GM23338 (cell line): ENCODE measurements at regions not wholly inside any gene's neighbourhood (a gene's known extent, or its start where the extent isn't known, plus 50 kb on each side); places are given as distances from the start of the nearest gene placed in this dataset.
A peak's percentile ranks its signal among the peaks of the same experiment; 100 is the strongest.

Experiments
- ATAC-seq: fragments of 200-7000 bp; cut with Tn5 transposase; 3 replicates; pipeline ENCODE4 v1.9.1; 2020
- DNase-seq: peaks from one replicate; pipeline ENCODE4 v3.0.0-alpha.2; 2015; ENCODE audit warnings: low spot score
- H2AFZ ChIP-seq: fragments of 200-600 bp; sonication (generic); 2 replicates; pipeline ENCODE4 v1.8.0; 2016; ENCODE audit warnings: antibody characterized with exemption, mild to moderate bottlenecking, moderate library complexity
- H3F3A ChIP-seq: fragments of 200-600 bp; sonication (generic); replicated peaks from 2 replicates; pipeline ENCODE4 v1.8.0; 2017; ENCODE audit warnings: antibody characterized with exemption, mixed run types, low read depth
- H3K27ac ChIP-seq: fragments of 200-600 bp; sonication (generic); 2 replicates; pipeline ENCODE4 v1.6.1; 2016; ENCODE audit warnings: low read depth
- H3K27me3 ChIP-seq: fragments of 200-600 bp; sonication (generic); 2 replicates; pipeline ENCODE4 v1.8.0; 2016; ENCODE audit warnings: mild to moderate bottlenecking, mixed run types, moderate library complexity; ENCODE audit not compliant: insufficient read depth
- H3K36me3 ChIP-seq: fragments of 200-600 bp; sonication (generic); 2 replicates; pipeline ENCODE4 v1.8.0; 2016; ENCODE audit warnings: mild to moderate bottlenecking; ENCODE audit not compliant: insufficient read depth
- H3K4me1 ChIP-seq: fragments of 200-600 bp; sonication (generic); 2 replicates; pipeline ENCODE4 v1.8.0; 2016; ENCODE audit warnings: mild to moderate bottlenecking, moderate library complexity; ENCODE audit not compliant: insufficient read depth
- H3K4me2 ChIP-seq: fragments of 200-600 bp; sonication (generic); 2 replicates; pipeline ENCODE4 v1.7.1; 2017; ENCODE audit warnings: mixed run types
- H3K4me3 ChIP-seq: fragments of 200-600 bp; sonication (generic); 2 replicates; pipeline ENCODE4 v1.6.1; 2016; ENCODE audit warnings: mixed run types
- H3K79me2 ChIP-seq: fragments of 200-600 bp; sonication (generic); replicated peaks from 2 replicates; pipeline ENCODE4 v1.8.0; 2017; ENCODE audit warnings: mild to moderate bottlenecking; ENCODE audit not compliant: insufficient read depth
- H3K9me2 ChIP-seq: fragments of 200-600 bp; sonication (generic); 2 replicates; pipeline ENCODE4 v1.8.0; 2017; ENCODE audit not compliant: insufficient read depth
- H4K20me1 ChIP-seq: fragments of 200-600 bp; sonication (generic); replicated peaks from 2 replicates; pipeline ENCODE4 v1.8.0; 2017; ENCODE audit warnings: mild to moderate bottlenecking; ENCODE audit not compliant: insufficient read depth
- H3K27ac Mint-ChIP-seq: 2 replicates; pipeline ENCODE4 v1.8.0; 2020; ENCODE audit warnings: inconsistent platforms, mild to moderate bottlenecking, moderate library complexity, mixed read lengths
- H3K27me3 Mint-ChIP-seq: 3 replicates; pipeline ENCODE4 v1.8.0; 2022; ENCODE audit warnings: low read depth, mild to moderate bottlenecking, moderate library complexity, mixed read lengths, inconsistent platforms; ENCODE audit not compliant: insufficient read depth, poor library complexity
- H3K36me3 Mint-ChIP-seq: 3 replicates; pipeline ENCODE4 v1.8.0; 2021; ENCODE audit warnings: low read depth, mild to moderate bottlenecking, inconsistent platforms, moderate library complexity, mixed read lengths
- H3K4me1 Mint-ChIP-seq: 3 replicates; pipeline ENCODE4 v1.8.0; 2020; ENCODE audit warnings: mild to moderate bottlenecking, inconsistent platforms, mixed read lengths
- H3K4me3 Mint-ChIP-seq: 3 replicates; pipeline ENCODE4 v1.8.0; 2021; ENCODE audit warnings: moderate library complexity, mild to moderate bottlenecking, inconsistent platforms, mixed read lengths
- H3K9me3 Mint-ChIP-seq: 3 replicates; pipeline ENCODE4 v1.8.0; 2020; ENCODE audit warnings: moderate library complexity, mild to moderate bottlenecking, inconsistent platforms, mixed read lengths
- POLR2AphosphoS5 ChIP-seq: IDR thresholded peaks from 2 replicates; pipeline ENCODE4 v1.6.1; 2016; ENCODE audit warnings: antibody characterized with exemption, low read depth
- TF ChIP-seq, protein P1 (sequence below): fragments of 250-450 bp; sonication (Bioruptor Pico); IDR thresholded peaks from 2 replicates; pipeline ENCODE4 v1.5.0; 2020; ENCODE audit warnings: mild to moderate bottlenecking, moderate library complexity
- TF ChIP-seq, protein P2 (sequence below), 2 experiments: fragments of 200-600 bp in 1 of 2; sonication (generic) in 1 of 2; conservative IDR thresholded peaks; 2 replicates each; pipeline versions ENCODE4 v1.5.1 to v1.6.1; 2016 to 2017; ENCODE audit warnings: antibody characterized with exemption in 2 of 2, low read depth in 2 of 2, mild to moderate bottlenecking in 2 of 2, moderate library complexity in 1 of 2

DNA sequence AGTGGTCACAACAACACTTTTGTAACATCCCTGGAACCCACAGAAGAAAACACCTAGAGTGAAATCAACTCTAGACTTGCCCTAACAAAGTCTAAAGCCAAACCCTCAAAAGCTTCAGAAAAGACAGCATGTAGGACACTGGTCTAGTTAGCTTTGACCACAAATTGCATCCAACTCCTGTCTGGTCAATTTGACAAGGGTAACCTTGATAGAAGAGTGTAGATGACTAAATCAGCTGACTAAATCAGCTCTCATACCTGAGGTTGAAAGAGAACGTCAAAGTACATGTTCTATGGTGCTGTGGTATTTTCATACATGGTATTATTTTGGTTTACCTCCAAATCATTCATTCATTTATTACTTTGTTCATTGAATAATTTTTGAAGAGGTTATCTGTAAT is 272.8 kb downstream of the KLF5 start (continued):
- no peak for TF ChIP-seq POLR2AphosphoS5

DNA sequence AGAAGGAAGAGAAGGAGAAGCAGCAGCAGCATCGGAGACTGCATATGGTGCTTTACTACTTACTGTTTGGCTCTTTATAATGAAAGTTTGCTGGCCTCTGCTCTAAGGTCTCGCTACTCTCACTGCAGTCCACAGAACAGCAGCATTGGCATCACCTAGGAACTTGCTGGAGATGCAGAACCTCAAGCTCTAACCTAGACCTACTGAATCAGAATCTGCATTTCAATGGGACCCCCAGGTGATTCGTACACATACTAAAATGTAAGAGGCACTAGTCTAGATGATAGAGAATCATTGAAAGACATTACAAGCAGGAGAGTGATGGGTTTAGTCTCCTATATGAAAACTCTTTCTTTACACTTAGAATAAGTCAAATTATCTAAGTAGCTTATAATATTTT is 270.6 kb downstream of the KLF5 start:
- Histone ChIP-seq H3K9me2 (no peaks in the 10 kb centered on the region), H3K79me2 (no peaks in the 10 kb centered on the region), H2AFZ (no peak overlapping the region), H3K27ac (no peak overlapping the region), H3K36me3 (no peaks in the 10 kb centered on the region), H3F3A (no peaks in the 10 kb centered on the region), H3K4me3 (no peak overlapping the region), H3K27me3 (no peaks in the 10 kb centered on the region), H4K20me1 (no peaks in the 10 kb centered on the region), H3K4me1 (0 out of 2 replicates have a peak, but pooled peaks cover 5% of the 10 kb centered on the region), H3K4me2 (no peak overlapping the region)
- TF ChIP-seq, protein P1, sequence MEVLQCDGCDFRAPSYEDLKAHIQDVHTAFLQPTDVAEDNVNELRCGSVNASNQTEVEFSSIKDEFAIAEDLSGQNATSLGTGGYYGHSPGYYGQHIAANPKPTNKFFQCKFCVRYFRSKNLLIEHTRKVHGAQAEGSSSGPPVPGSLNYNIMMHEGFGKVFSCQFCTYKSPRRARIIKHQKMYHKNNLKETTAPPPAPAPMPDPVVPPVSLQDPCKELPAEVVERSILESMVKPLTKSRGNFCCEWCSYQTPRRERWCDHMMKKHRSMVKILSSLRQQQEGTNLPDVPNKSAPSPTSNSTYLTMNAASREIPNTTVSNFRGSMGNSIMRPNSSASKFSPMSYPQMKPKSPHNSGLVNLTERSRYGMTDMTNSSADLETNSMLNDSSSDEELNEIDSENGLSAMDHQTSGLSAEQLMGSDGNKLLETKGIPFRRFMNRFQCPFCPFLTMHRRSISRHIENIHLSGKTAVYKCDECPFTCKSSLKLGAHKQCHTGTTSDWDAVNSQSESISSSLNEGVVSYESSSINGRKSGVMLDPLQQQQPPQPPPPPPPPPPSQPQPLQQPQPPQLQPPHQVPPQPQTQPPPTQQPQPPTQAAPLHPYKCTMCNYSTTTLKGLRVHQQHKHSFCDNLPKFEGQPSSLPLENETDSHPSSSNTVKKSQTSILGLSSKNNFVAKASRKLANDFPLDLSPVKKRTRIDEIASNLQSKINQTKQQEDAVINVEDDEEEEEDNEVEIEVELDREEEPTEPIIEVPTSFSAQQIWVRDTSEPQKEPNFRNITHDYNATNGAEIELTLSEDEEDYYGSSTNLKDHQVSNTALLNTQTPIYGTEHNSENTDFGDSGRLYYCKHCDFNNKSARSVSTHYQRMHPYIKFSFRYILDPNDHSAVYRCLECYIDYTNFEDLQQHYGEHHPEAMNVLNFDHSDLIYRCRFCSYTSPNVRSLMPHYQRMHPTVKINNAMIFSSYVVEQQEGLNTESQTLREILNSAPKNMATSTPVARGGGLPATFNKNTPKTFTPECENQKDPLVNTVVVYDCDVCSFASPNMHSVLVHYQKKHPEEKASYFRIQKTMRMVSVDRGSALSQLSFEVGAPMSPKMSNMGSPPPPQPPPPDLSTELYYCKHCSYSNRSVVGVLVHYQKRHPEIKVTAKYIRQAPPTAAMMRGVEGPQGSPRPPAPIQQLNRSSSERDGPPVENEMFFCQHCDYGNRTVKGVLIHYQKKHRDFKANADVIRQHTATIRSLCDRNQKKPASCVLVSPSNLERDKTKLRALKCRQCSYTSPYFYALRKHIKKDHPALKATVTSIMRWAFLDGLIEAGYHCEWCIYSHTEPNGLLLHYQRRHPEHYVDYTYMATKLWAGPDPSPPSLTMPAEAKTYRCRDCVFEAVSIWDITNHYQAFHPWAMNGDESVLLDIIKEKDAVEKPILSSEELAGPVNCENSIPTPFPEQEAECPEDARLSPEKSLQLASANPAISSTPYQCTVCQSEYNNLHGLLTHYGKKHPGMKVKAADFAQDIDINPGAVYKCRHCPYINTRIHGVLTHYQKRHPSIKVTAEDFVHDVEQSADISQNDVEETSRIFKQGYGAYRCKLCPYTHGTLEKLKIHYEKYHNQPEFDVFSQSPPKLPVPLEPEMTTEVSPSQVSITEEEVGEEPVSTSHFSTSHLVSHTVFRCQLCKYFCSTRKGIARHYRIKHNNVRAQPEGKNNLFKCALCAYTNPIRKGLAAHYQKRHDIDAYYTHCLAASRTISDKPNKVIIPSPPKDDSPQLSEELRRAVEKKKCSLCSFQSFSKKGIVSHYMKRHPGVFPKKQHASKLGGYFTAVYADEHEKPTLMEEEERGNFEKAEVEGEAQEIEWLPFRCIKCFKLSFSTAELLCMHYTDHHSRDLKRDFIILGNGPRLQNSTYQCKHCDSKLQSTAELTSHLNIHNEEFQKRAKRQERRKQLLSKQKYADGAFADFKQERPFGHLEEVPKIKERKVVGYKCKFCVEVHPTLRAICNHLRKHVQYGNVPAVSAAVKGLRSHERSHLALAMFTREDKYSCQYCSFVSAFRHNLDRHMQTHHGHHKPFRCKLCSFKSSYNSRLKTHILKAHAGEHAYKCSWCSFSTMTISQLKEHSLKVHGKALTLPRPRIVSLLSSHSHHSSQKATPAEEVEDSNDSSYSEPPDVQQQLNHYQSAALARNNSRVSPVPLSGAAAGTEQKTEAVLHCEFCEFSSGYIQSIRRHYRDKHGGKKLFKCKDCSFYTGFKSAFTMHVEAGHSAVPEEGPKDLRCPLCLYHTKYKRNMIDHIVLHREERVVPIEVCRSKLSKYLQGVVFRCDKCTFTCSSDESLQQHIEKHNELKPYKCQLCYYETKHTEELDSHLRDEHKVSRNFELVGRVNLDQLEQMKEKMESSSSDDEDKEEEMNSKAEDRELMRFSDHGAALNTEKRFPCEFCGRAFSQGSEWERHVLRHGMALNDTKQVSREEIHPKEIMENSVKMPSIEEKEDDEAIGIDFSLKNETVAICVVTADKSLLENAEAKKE: peak; percentile 65
- TF ChIP-seq, protein P2, sequence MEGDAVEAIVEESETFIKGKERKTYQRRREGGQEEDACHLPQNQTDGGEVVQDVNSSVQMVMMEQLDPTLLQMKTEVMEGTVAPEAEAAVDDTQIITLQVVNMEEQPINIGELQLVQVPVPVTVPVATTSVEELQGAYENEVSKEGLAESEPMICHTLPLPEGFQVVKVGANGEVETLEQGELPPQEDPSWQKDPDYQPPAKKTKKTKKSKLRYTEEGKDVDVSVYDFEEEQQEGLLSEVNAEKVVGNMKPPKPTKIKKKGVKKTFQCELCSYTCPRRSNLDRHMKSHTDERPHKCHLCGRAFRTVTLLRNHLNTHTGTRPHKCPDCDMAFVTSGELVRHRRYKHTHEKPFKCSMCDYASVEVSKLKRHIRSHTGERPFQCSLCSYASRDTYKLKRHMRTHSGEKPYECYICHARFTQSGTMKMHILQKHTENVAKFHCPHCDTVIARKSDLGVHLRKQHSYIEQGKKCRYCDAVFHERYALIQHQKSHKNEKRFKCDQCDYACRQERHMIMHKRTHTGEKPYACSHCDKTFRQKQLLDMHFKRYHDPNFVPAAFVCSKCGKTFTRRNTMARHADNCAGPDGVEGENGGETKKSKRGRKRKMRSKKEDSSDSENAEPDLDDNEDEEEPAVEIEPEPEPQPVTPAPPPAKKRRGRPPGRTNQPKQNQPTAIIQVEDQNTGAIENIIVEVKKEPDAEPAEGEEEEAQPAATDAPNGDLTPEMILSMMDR (conservative IDR thresholded peaks at IDR 0.05; ENCODE audit: low read depth in 2 of 2): no peak
- H3K27ac Mint-ChIP-seq: no peak overlapping the region
- ATAC-seq: peak; percentile 56
- H3K4me3 Mint-ChIP-seq: no peak overlapping the region
- no peaks in the 10 kb centered on the region for H3K36me3 Mint-ChIP-seq
- H3K9me3 Mint-ChIP-seq: no peaks in the 10 kb centered on the region
- no peaks in the 10 kb centered on the region for H3K27me3 Mint-ChIP-seq
- H3K4me1 Mint-ChIP-seq: peaks cover 8% of the 10 kb centered on the region; the same call in 2 of the 3 replicates
- DNase-seq: peak; percentile 19
